ENCODE measurements at regions not wholly inside any gene's neighbourhood (a gene's known extent, or its start where the extent isn't known, plus 50 kb on each side); places are given as distances from the start of the nearest gene placed in this dataset.

- no peak overlapping the region for H3K27ac ChIP-seq
- WGBS, 2 donors (ENCODE audit: low coverage in 1 of 2), result 83 to 91% methylated on average over 1 of the region's 1 CpG
- TF ChIP-seq CTCF (IDR thresholded peaks at IDR 0.05) (no peak), EP300 (IDR thresholded peaks at IDR 0.05) (no peak), POLR2A (IDR thresholded peaks at IDR 0.05) (no peak), POLR2AphosphoS5 (IDR thresholded peaks at IDR 0.05) (no peak)
Observed at GRCh38 chr3:153090973-153091372, 71.1 kb upstream of the RAP2B start.

GRCh38 chr3:153093629-153094028 is 68.4 kb upstream of the RAP2B start:
- Histone ChIP-seq H3K27ac (no peak overlapping the region), H3K36me3 (no peaks in the 10 kb centered on the region), H3K9me3 (no peaks in the 10 kb centered on the region), H3K4me1 (no peaks in the 10 kb centered on the region), H3K27me3 (no peaks in the 10 kb centered on the region), H3K4me3 (no peak overlapping the region)
- no peak for ATAC-seq
- no peak for TF ChIP-seq POLR2A (IDR thresholded peaks at IDR 0.05)
- no peak for TF ChIP-seq POLR2AphosphoS5 (IDR thresholded peaks at IDR 0.05)

More at GRCh38 chr3:153090973-153091372, 71.1 kb upstream of the RAP2B start:
- no peaks in the 10 kb centered on the region for H3K27me3 ChIP-seq
- H3K9me3 ChIP-seq, result no peaks in the 10 kb centered on the region
- H3K36me3 ChIP-seq, result no peaks in the 10 kb centered on the region
- no peak overlapping the region for H3K4me3 ChIP-seq
- ATAC-seq, result no peak
- H3K4me1 ChIP-seq, result no peaks in the 10 kb centered on the region

- H3K27me3 ChIP-seq, result no peaks in the 10 kb centered on the region
- H3K4me1 ChIP-seq, result no peaks in the 10 kb centered on the region
- TF ChIP-seq CTCF (IDR thresholded peaks at IDR 0.05) (no peak), POLR2AphosphoS5 (IDR thresholded peaks at IDR 0.05) (no peak), EP300 (IDR thresholded peaks at IDR 0.05) (no peak), POLR2A (IDR thresholded peaks at IDR 0.05) (no peak)
- no peak overlapping the region for H3K4me3 ChIP-seq
- no peak for ATAC-seq
- no peak overlapping the region for H3K27ac ChIP-seq
- no peaks in the 10 kb centered on the region for H3K36me3 ChIP-seq
- WGBS, 2 donors (ENCODE audit: low coverage in 1 of 2), result 7 to 22% methylated on average over 1 of the region's 1 CpG
- no peaks in the 10 kb centered on the region for H3K9me3 ChIP-seq
Observed at GRCh38 chr3:153094386-153094785, 67.6 kb upstream of the RAP2B start.

GRCh38 chr3:153095441-153095840 is 66.6 kb upstream of the RAP2B start:
- WGBS, 2 donors (ENCODE audit: low coverage in 1 of 2), result 100% methylated on average over 1 of the region's 1 CpG; no CpG with 5 or more reads in 1 of the 2 donors
- no peaks in the 10 kb centered on the region for H3K4me1 ChIP-seq
- H3K27me3 ChIP-seq, result no peaks in the 10 kb centered on the region
- TF ChIP-seq CTCF (IDR thresholded peaks at IDR 0.05), result no peak
- no peak for TF ChIP-seq POLR2A (IDR thresholded peaks at IDR 0.05)
- no peak for TF ChIP-seq EP300 (IDR thresholded peaks at IDR 0.05)
- TF ChIP-seq POLR2AphosphoS5 (IDR thresholded peaks at IDR 0.05), result no peak
- no peak overlapping the region for H3K4me3 ChIP-seq
- ATAC-seq, result no peak
- H3K9me3 ChIP-seq, result no peaks in the 10 kb centered on the region
- H3K27ac ChIP-seq, result no peak overlapping the region
- H3K36me3 ChIP-seq, result no peaks in the 10 kb centered on the region

- Histone ChIP-seq H3K27me3 (no peaks in the 10 kb centered on the region), H3K4me1 (no peaks in the 10 kb centered on the region), H3K9me3 (no peaks in the 10 kb centered on the region), H3K4me3 (no peak overlapping the region), H3K27ac (no peak overlapping the region), H3K36me3 (no peaks in the 10 kb centered on the region)
- 43 to 48% methylated on average over 4 to 7 of the region's 7 CpGs for WGBS, 2 donors (ENCODE audit: low coverage in 1 of 2)
- TF ChIP-seq POLR2A (IDR thresholded peaks at IDR 0.05), result no peak
- no peak for TF ChIP-seq EP300 (IDR thresholded peaks at IDR 0.05)
- TF ChIP-seq CTCF (IDR thresholded peaks at IDR 0.05), result no peak
- no peak for TF ChIP-seq POLR2AphosphoS5 (IDR thresholded peaks at IDR 0.05)
- no peak for ATAC-seq
Observed at GRCh38 chr3:153096731-153097131, 65.3 kb upstream of the RAP2B start.

GRCh38 chr3:153097213-153097612 is 64.8 kb upstream of the RAP2B start:
- Histone ChIP-seq H3K9me3 (no peaks in the 10 kb centered on the region), H3K4me1 (no peaks in the 10 kb centered on the region), H3K36me3 (no peaks in the 10 kb centered on the region), H3K27ac (no peak overlapping the region), H3K4me3 (no peak overlapping the region), H3K27me3 (no peaks in the 10 kb centered on the region)
- TF ChIP-seq CTCF (IDR thresholded peaks at IDR 0.05) (no peak), POLR2AphosphoS5 (IDR thresholded peaks at IDR 0.05) (no peak), EP300 (IDR thresholded peaks at IDR 0.05) (no peak), POLR2A (IDR thresholded peaks at IDR 0.05) (no peak)
- ATAC-seq, result no peak
